ENCODE measurements at regions not wholly inside any gene's neighbourhood (a gene's known extent, or its start where the extent isn't known, plus 50 kb on each side); places are given as distances from the start of the nearest gene placed in this dataset.

DNA sequence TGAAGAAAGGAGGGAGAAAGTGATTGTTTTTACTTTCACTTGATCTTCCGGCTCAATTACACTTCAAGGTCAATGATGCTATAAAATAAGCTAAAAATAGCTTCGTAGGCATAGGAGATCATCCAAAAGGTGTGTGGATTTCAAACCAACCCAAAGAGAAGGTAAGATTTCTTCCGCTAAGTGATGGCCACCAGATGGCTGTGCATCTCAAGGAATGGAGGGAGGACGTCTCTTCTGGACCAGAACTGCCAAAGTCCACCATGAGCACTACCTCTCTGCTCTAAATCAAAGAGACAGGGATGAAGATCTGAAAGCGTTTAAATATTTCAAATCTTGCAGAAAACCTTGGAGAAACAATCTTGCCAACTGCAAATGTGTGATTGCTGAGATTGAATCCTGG is 199.1 kb upstream of the ZPLD1 start:
- no peak overlapping the region for H3K27ac Mint-ChIP-seq (ENCODE audit: unreplicated experiment)
- CTCF ChIA-PET, result interaction anchor here (0.8 kb wide), 1 partner anchor 301 kb away, joined by 3 read pairs; no protein-coding TSS in a partner anchor
- H3K4me1 Mint-ChIP-seq (ENCODE audit: low read depth, unreplicated experiment), result no peaks in the 10 kb centered on the region
- no peaks in the 10 kb centered on the region for H3K9me3 Mint-ChIP-seq (ENCODE audit: low read depth, unreplicated experiment)
- no peaks in the 10 kb centered on the region for H3K27me3 Mint-ChIP-seq (ENCODE audit: unreplicated experiment)
- intact Hi-C loops (cut with micrococcal nuclease; ENCODE audit: unreplicated experiment), result loop anchor here (5.0 kb wide), 1 partner anchor 232 kb away; no protein-coding TSS in a partner anchor
- no peaks in the 10 kb centered on the region for H3K36me3 Mint-ChIP-seq (ENCODE audit: insufficient read depth, unreplicated experiment)
- no peak overlapping the region for H3K4me3 Mint-ChIP-seq (ENCODE audit: low read depth, unreplicated experiment)
- no peak for TF ChIP-seq CTCF (IDR thresholded peaks at IDR 0.05; ENCODE audit: unreplicated experiment)
- DNase-seq, result no peak
- no TSS peak for BruUV-seq (replicated peaks)

DNA sequence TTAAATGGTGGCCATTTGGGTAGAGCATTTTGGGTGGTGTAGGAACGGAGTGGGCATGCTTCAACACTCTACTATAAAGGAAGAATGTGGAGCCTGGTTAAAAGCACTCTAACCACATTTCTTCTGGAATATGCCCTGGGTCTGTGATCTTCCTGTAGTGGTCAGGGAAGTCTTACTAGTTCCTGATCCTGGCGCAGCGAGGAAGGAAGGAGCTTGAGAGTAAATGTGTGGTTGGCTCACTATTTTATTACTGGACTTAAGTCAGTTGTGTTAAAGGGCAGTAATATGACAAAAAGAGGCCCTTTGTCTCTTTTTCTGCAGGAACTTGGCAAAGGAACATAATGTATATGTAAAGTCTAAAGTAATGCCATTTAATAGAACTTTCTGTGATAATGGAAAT is 197.6 kb upstream of the ZPLD1 start:
- intact Hi-C loops (cut with micrococcal nuclease; ENCODE audit: unreplicated experiment), result loop anchor here (5.0 kb wide), 1 partner anchor 230 kb away; no protein-coding TSS in a partner anchor
- CTCF ChIA-PET, result interaction anchor here (1.2 kb wide), 2 partner anchors 8 to 300 kb away, joined by 3 read pairs; no protein-coding TSS in a partner anchor
- TF ChIP-seq CTCF (IDR thresholded peaks at IDR 0.05; ENCODE audit: unreplicated experiment), result no peak
- no peak overlapping the region for H3K27ac Mint-ChIP-seq (ENCODE audit: unreplicated experiment)
- BruUV-seq (replicated peaks), result no TSS peak
- no peaks in the 10 kb centered on the region for H3K27me3 Mint-ChIP-seq (ENCODE audit: unreplicated experiment)
- H3K9me3 Mint-ChIP-seq (ENCODE audit: low read depth, unreplicated experiment), result peaks cover 2% of the 10 kb centered on the region
- no peak overlapping the region for H3K4me3 Mint-ChIP-seq (ENCODE audit: low read depth, unreplicated experiment)
- H3K4me1 Mint-ChIP-seq (ENCODE audit: low read depth, unreplicated experiment), result no peaks in the 10 kb centered on the region
- no peak for DNase-seq
- no peaks in the 10 kb centered on the region for H3K36me3 Mint-ChIP-seq (ENCODE audit: insufficient read depth, unreplicated experiment)

- CTCF ChIA-PET, result interaction anchor here (1.2 kb wide), 2 partner anchors 9 to 299 kb away, joined by 3 read pairs; no protein-coding TSS in a partner anchor
- Mint-ChIP-seq H3K9me3 (ENCODE audit: low read depth, unreplicated experiment) (peaks cover 2% of the 10 kb centered on the region), H3K36me3 (ENCODE audit: insufficient read depth, unreplicated experiment) (no peaks in the 10 kb centered on the region), H3K4me1 (ENCODE audit: low read depth, unreplicated experiment) (no peaks in the 10 kb centered on the region), H3K4me3 (ENCODE audit: low read depth, unreplicated experiment) (no peak overlapping the region), H3K27ac (ENCODE audit: unreplicated experiment) (no peak overlapping the region), H3K27me3 (ENCODE audit: unreplicated experiment) (no peaks in the 10 kb centered on the region)
- intact Hi-C loops (cut with micrococcal nuclease; ENCODE audit: unreplicated experiment), result loop anchor here (5.0 kb wide), 1 partner anchor 229 kb away; no protein-coding TSS in a partner anchor
- no peak for TF ChIP-seq CTCF (IDR thresholded peaks at IDR 0.05; ENCODE audit: unreplicated experiment)
- no TSS peak for BruUV-seq (replicated peaks)
- DNase-seq, result no peak
Measured at GRCh38 chr3:102237838-102238237, 197.0 kb upstream of the ZPLD1 start.

- H3K4me1 Mint-ChIP-seq (ENCODE audit: low read depth, unreplicated experiment), result no peaks in the 10 kb centered on the region
- no TSS peak for BruUV-seq (replicated peaks)
- H3K27ac Mint-ChIP-seq (ENCODE audit: unreplicated experiment), result no peak overlapping the region
- no peak overlapping the region for H3K4me3 Mint-ChIP-seq (ENCODE audit: low read depth, unreplicated experiment)
- intact Hi-C loops (cut with micrococcal nuclease; ENCODE audit: unreplicated experiment), result loop anchor here (5.0 kb wide), 1 partner anchor 229 kb away; no protein-coding TSS in a partner anchor
- no peaks in the 10 kb centered on the region for H3K27me3 Mint-ChIP-seq (ENCODE audit: unreplicated experiment)
- peaks cover 2% of the 10 kb centered on the region for H3K9me3 Mint-ChIP-seq (ENCODE audit: low read depth, unreplicated experiment)
- no peaks in the 10 kb centered on the region for H3K36me3 Mint-ChIP-seq (ENCODE audit: insufficient read depth, unreplicated experiment)
- CTCF ChIA-PET, result interaction anchor here (1.2 kb wide), 2 partner anchors 9 to 299 kb away, joined by 3 read pairs; no protein-coding TSS in a partner anchor
- no peak for TF ChIP-seq CTCF (IDR thresholded peaks at IDR 0.05; ENCODE audit: unreplicated experiment)
- DNase-seq, result no peak
Measured at GRCh38 chr3:102238362-102238761, 196.5 kb upstream of the ZPLD1 start.

Measured in Calu3 (cell line).